ENCODE measurements at regions not wholly inside any gene's neighbourhood (a gene's known extent, or its start where the extent isn't known, plus 50 kb on each side); places are given as distances from the start of the nearest gene placed in this dataset.
A peak's percentile ranks its signal among the peaks of the same experiment; 100 is the strongest.

GRCh38 chr3:127411083-127411727, 123.4 kb upstream of the PRR20G start:
- peaks cover 0 to 9% of the 10 kb centered on the region in 2 experiments; a peak in 1 of 4 replicates for H3K4me1 ChIP-seq (ENCODE audit: control insufficient read depth in 1 of 2, insufficient read depth in 2 of 2, low read depth in 1 of 2, low read length in 1 of 2)
- H3K79me2 ChIP-seq (ENCODE audit: insufficient read depth), result no peaks in the 10 kb centered on the region
- H2AFZ ChIP-seq (ENCODE audit: low read depth), result no peak overlapping the region
- peaks cover 5% of the 10 kb centered on the region; the same call in 1 of the 2 replicates for H3K27me3 ChIP-seq (ENCODE audit: insufficient read depth)
- peak; percentile 50 for DNase-seq
- H3K4me3 ChIP-seq (ENCODE audit: low read depth in 2 of 2, low read length in 1 of 2), result no peak overlapping the region
- CTCF ChIA-PET, result interaction anchor here (0.6 to 1.3 kb wide), 3 partner anchors 51 to 659 kb away, joined by 3 read pairs; no protein-coding TSS in a partner anchor
- no peak overlapping the region for H3K27ac ChIP-seq (ENCODE audit: low read depth in 2 of 2, low read length in 1 of 2)
- H3K4me2 ChIP-seq, result no peak overlapping the region
- no peaks in the 10 kb centered on the region for H3K36me3 ChIP-seq (replicated peaks in 1 of 2; ENCODE audit: control insufficient read depth in 1 of 2, insufficient read depth in 2 of 2, low read length in 1 of 2)
- POLR2A ChIA-PET, result interaction anchor here (0.6 kb wide), 1 partner anchor 419 kb away, joined by 3 read pairs; no protein-coding TSS in a partner anchor
- H3K9me2 ChIP-seq, result no peaks in the 10 kb centered on the region
- H3F3A ChIP-seq (replicated peaks; ENCODE audit: insufficient read depth), result no peaks in the 10 kb centered on the region
- H3K9ac ChIP-seq, result no peak overlapping the region
- WGBS (ENCODE audit: low lambda C conversion rate), result 52% methylated on average over 4 of the region's 4 CpGs
- no peaks in the 10 kb centered on the region for H4K20me1 ChIP-seq (ENCODE audit: insufficient read depth)
- no peaks in the 10 kb centered on the region for H3K9me3 ChIP-seq
- TF ChIP-seq GATA2 (CRISPR knock-in tag; IDR thresholded peaks at IDR 0.05), result 0 out of 2 replicates have a peak, but pooled peaks have one; percentile 16
- TF ChIP-seq MAX (IDR thresholded peaks at IDR 0.05; ENCODE audit: low read depth), result no peak

GRCh38 chr3:127410678-127411077, 122.8 kb upstream of the PRR20G start:
- no peaks in the 10 kb centered on the region for H3K79me2 ChIP-seq (ENCODE audit: insufficient read depth)
- CTCF ChIA-PET, result interaction anchor here (0.6 to 1.3 kb wide), 3 partner anchors 51 to 659 kb away, joined by 3 read pairs; no protein-coding TSS in a partner anchor
- DNase-seq, result peak; percentile 5
- no peak overlapping the region for H3K4me3 ChIP-seq (ENCODE audit: low read depth in 2 of 2, low read length in 1 of 2)
- no peak overlapping the region for H3K27ac ChIP-seq (ENCODE audit: low read depth in 2 of 2, low read length in 1 of 2)
- no peaks in the 10 kb centered on the region for H3K36me3 ChIP-seq (replicated peaks in 1 of 2; ENCODE audit: control insufficient read depth in 1 of 2, insufficient read depth in 2 of 2, low read length in 1 of 2)
- peaks cover 0 to 9% of the 10 kb centered on the region in 2 experiments; a peak in 1 of 4 replicates for H3K4me1 ChIP-seq (ENCODE audit: control insufficient read depth in 1 of 2, insufficient read depth in 2 of 2, low read depth in 1 of 2, low read length in 1 of 2)
- H3K9ac ChIP-seq, result no peak overlapping the region
- WGBS (ENCODE audit: low lambda C conversion rate), result 41% methylated on average over 5 of the region's 7 CpGs
- H2AFZ ChIP-seq (ENCODE audit: low read depth), result no peak overlapping the region
- H3K9me3 ChIP-seq, result no peaks in the 10 kb centered on the region
- no peaks in the 10 kb centered on the region for H4K20me1 ChIP-seq (ENCODE audit: insufficient read depth)
- no peak overlapping the region for H3K4me2 ChIP-seq
- no peak for TF ChIP-seq RXRA (IDR thresholded peaks at IDR 0.05; ENCODE audit: borderline replicate concordance, low read depth)
- TF ChIP-seq SMC3 (IDR thresholded peaks at IDR 0.05; ENCODE audit: low read depth, low read length), result no peak
- no peak for TF ChIP-seq YY1 (IDR thresholded peaks at IDR 0.05; ENCODE audit: low read depth)
- no peak for TF ChIP-seq NRF1 (IDR thresholded peaks at IDR 0.05; ENCODE audit: low read depth, low read length)
- no peak for TF ChIP-seq TAF1 (IDR thresholded peaks at IDR 0.05; ENCODE audit: borderline replicate concordance, low read depth, low read length)
- TF ChIP-seq RFX5 (IDR thresholded peaks at IDR 0.05; ENCODE audit: low read length), result no peak
- TF ChIP-seq GABPA (IDR thresholded peaks at IDR 0.05; ENCODE audit: low read depth), result no peak
- TF ChIP-seq JUND (IDR thresholded peaks at IDR 0.05), result no peak
- TF ChIP-seq NFIC (IDR thresholded peaks at IDR 0.05; ENCODE audit: borderline replicate concordance), result no peak
- TF ChIP-seq TEAD4 (IDR thresholded peaks at IDR 0.05; ENCODE audit: borderline replicate concordance, insufficient read depth), result no peak
- TF ChIP-seq RAD21 (IDR thresholded peaks at IDR 0.05; ENCODE audit: low read length), result no peak
- TF ChIP-seq, protein P1, sequence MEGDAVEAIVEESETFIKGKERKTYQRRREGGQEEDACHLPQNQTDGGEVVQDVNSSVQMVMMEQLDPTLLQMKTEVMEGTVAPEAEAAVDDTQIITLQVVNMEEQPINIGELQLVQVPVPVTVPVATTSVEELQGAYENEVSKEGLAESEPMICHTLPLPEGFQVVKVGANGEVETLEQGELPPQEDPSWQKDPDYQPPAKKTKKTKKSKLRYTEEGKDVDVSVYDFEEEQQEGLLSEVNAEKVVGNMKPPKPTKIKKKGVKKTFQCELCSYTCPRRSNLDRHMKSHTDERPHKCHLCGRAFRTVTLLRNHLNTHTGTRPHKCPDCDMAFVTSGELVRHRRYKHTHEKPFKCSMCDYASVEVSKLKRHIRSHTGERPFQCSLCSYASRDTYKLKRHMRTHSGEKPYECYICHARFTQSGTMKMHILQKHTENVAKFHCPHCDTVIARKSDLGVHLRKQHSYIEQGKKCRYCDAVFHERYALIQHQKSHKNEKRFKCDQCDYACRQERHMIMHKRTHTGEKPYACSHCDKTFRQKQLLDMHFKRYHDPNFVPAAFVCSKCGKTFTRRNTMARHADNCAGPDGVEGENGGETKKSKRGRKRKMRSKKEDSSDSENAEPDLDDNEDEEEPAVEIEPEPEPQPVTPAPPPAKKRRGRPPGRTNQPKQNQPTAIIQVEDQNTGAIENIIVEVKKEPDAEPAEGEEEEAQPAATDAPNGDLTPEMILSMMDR (IDR thresholded peaks at IDR 0.05), result no peak
- TF ChIP-seq USF2 (IDR thresholded peaks at IDR 0.05; ENCODE audit: borderline replicate concordance, low read depth, low read length), result no peak
- TF ChIP-seq MXI1 (IDR thresholded peaks at IDR 0.05; ENCODE audit: low read depth, low read length), result no peak
- TF ChIP-seq PBX3 (IDR thresholded peaks at IDR 0.05), result no peak
- no peak for TF ChIP-seq POLR2AphosphoS5 (IDR thresholded peaks at IDR 0.05; ENCODE audit: low read depth, low read length)
- peaks cover 5% of the 10 kb centered on the region; the same call in 1 of the 2 replicates for H3K27me3 ChIP-seq (ENCODE audit: insufficient read depth)
- H3F3A ChIP-seq (replicated peaks; ENCODE audit: insufficient read depth), result no peaks in the 10 kb centered on the region
- POLR2A ChIA-PET, result interaction anchor here (0.6 kb wide), 1 partner anchor 418 kb away, joined by 3 read pairs; no protein-coding TSS in a partner anchor
- H3K9me2 ChIP-seq, result no peaks in the 10 kb centered on the region

Data from SK-N-SH (cell line).